Bronchial epithelial cell (primary cell): ENCODE measurements at regions not wholly inside any gene's neighbourhood (a gene's known extent, or its start where the extent isn't known, plus 50 kb on each side); places are given as distances from the start of the nearest gene placed in this dataset.

Experiments
- DNase-seq: peaks from one replicate; pipeline ENCODE4 v3.0.0-alpha.2; 2010; ENCODE audit warnings: low read depth
- FAIRE-seq: peaks from 2 replicates; lab custom pipeline; 2011; peaks lifted over from hg19 to GRCh38; lab: Jason Lieb, UNC
- H3K27me3 ChIP-seq: 2 replicates; pipeline ENCODE4 v1.5.1; 2011; ENCODE audit warnings: low read length; ENCODE audit not compliant: control insufficient read depth, insufficient read depth
- H3K36me3 ChIP-seq: 2 replicates; pipeline ENCODE4 v1.5.1; 2011; ENCODE audit warnings: low read length; ENCODE audit not compliant: control insufficient read depth, insufficient read depth
- H3K4me3 ChIP-seq: 2 replicates; pipeline ENCODE4 v1.5.1; 2011; ENCODE audit warnings: mild to moderate bottlenecking, low read depth, low read length, control low read depth
- TF ChIP-seq, protein P1 (sequence below): IDR thresholded peaks from 2 replicates; pipeline ENCODE4 v1.5.1; 2011; ENCODE audit warnings: mild to moderate bottlenecking, moderate library complexity, low read length, control low read depth, inconsistent platforms; ENCODE audit not compliant: insufficient read depth, severe bottlenecking

DNA sequence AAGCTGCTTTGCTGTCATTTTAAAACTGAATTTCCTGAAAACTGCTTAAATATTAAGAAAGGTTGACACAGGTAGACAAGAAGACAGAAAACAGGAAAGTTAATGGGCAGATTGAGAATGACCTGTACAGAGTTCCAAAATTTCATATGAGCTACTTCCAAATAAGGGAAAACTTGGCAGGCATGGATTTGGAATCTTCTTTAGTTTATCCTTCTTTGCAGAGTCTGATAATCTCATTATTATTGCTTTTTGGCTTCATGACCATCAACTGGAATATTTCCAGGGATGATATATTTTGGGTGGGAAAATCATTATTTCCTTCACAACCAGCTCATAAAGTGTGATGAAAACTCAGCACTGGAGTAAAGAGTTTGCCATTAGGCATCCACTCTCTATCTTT lies 346.5 kb upstream of the NPVF start:
- no peak for FAIRE-seq
- H3K4me3 ChIP-seq = no peak overlapping the region
- no peaks in the 10 kb centered on the region for H3K36me3 ChIP-seq
- H3K27me3 ChIP-seq = no peaks in the 10 kb centered on the region
- no peak for DNase-seq
- TF ChIP-seq, protein P1, sequence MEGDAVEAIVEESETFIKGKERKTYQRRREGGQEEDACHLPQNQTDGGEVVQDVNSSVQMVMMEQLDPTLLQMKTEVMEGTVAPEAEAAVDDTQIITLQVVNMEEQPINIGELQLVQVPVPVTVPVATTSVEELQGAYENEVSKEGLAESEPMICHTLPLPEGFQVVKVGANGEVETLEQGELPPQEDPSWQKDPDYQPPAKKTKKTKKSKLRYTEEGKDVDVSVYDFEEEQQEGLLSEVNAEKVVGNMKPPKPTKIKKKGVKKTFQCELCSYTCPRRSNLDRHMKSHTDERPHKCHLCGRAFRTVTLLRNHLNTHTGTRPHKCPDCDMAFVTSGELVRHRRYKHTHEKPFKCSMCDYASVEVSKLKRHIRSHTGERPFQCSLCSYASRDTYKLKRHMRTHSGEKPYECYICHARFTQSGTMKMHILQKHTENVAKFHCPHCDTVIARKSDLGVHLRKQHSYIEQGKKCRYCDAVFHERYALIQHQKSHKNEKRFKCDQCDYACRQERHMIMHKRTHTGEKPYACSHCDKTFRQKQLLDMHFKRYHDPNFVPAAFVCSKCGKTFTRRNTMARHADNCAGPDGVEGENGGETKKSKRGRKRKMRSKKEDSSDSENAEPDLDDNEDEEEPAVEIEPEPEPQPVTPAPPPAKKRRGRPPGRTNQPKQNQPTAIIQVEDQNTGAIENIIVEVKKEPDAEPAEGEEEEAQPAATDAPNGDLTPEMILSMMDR = no peak

DNA sequence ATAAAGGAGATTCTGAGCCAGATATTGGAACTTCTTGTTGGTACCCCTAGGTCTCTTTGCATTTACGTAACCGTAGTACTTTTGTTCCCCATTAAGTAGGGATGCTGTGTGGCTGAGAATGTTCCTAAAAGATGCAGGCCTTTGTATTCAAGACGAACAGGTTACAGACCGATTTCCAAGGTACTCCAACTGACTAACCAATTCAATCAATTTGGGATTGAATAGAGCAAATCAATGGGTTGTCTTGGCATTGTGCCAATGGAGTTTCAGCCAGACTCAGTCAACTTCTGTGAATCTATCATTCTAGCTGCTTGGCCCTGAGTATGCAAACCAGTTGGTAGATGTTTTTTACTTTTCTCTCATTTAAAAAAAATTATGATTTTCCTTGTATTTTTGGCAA lies 347.3 kb upstream of the NPVF start:
- H3K27me3 ChIP-seq = no peaks in the 10 kb centered on the region
- TF ChIP-seq, protein P1 = no peak
- FAIRE-seq = no peak
- H3K4me3 ChIP-seq = no peak overlapping the region
- DNase-seq = no peak
- no peaks in the 10 kb centered on the region for H3K36me3 ChIP-seq

DNA sequence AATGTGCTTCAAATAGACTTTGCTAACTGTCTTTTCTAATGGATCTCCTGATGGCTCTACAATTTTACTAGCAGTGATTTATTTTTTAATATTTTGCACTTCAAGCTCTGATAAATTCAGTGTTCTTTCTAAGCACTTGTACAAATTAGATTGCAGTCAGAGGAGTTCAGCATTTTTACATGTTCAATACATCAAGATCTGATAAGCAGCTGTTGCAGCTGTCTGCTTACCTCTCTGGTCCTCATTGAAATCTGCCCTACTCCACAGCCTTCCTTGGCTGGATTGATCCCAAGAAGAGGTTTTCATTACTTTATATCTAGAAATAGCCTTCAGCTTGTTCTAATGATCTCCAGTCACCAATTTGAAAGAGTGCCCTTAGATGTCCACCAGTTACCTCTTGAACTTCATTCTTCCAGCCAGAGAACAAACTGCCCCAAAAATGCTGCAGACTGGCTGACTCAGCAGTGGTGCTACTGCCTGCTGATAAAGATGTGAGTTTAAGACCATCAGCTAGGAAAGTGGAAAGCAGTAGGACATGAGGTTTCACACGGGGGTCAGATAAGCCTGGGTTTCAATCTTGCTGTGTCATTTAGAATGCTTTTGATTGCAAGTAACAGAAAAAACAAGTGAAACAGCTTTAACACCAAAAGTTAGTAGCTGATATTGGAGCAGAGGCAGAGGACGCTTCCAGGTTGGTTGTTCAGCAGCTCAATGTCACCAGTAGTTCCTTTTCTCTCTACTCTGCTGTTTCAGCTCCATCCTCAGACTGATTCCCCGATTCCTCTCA lies 350.9 kb upstream of the NPVF start:
- no peak for DNase-seq
- Histone ChIP-seq H3K4me3 (no peak overlapping the region), H3K36me3 (no peaks in the 10 kb centered on the region), H3K27me3 (no peaks in the 10 kb centered on the region)
- TF ChIP-seq, protein P1 = no peak
- FAIRE-seq = no peak

DNA sequence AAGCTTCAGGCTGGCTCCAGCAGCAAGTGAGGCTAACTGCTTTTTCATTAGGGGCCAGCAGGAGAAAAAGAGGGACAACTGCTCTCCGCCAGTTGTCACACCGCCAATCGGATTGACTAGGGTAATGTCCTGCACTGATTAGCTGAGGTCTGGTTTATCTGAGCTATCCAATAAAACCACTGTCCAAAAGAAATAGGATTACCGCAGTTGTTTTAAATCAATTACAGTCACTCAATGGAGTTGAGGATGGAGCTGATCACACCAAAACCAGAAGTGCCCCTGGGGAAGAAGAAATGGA lies 351.4 kb upstream of the NPVF start:
- TF ChIP-seq, protein P1 = no peak
- H3K36me3 ChIP-seq = no peaks in the 10 kb centered on the region
- H3K27me3 ChIP-seq = no peaks in the 10 kb centered on the region
- H3K4me3 ChIP-seq = no peak overlapping the region
- no peak for DNase-seq
- no peak for FAIRE-seq

DNA sequence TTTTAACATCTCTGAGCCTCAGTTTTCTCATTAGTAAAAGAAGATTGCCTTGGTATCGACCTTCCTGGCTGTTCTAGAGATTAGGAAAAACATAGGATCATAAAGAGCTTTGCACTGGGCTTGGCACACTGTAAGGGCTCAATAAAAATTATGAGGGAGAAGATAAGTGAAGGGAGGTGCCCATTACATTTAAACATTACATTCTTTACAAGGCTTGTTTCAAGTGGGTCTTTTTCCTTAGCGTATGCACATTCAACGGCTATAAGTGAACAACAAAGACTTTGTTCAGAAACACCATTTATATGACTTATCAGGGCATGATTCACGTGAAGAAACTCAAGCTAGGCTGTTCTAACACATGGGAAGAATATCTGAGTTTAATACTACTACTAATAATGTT lies 351.9 kb upstream of the NPVF start:
- no peak overlapping the region for H3K4me3 ChIP-seq
- no peaks in the 10 kb centered on the region for H3K36me3 ChIP-seq
- TF ChIP-seq, protein P1 = no peak
- FAIRE-seq = no peak
- no peaks in the 10 kb centered on the region for H3K27me3 ChIP-seq
- no peak for DNase-seq

DNA sequence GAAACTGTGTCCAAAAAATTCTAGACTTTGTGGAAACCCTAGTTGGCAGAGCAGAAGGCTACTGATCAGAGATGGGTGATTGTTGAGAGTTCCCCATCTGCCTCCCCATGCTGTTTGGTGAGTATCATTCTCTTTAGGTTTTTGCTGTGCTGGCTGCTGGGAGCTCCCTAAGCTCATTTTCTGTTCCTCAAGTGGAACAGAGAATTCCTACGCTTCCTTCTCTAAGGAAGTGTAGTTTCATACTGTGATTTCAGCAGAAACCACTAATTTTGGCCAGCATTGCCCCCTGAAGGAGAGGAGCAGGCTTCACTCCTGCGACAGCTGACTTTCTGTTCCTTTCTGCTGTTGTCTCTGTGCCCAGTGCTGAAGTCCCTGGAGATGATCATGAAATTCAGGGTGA lies 355.3 kb upstream of the NPVF start:
- H3K27me3 ChIP-seq = no peaks in the 10 kb centered on the region
- H3K36me3 ChIP-seq = no peaks in the 10 kb centered on the region
- no peak for FAIRE-seq
- no peak for DNase-seq
- H3K4me3 ChIP-seq = no peak overlapping the region
- TF ChIP-seq, protein P1 = no peak
